ENCODE measurements at regions not wholly inside any gene's neighbourhood (a gene's known extent, or its start where the extent isn't known, plus 50 kb on each side); places are given as distances from the start of the nearest gene placed in this dataset.

DNA sequence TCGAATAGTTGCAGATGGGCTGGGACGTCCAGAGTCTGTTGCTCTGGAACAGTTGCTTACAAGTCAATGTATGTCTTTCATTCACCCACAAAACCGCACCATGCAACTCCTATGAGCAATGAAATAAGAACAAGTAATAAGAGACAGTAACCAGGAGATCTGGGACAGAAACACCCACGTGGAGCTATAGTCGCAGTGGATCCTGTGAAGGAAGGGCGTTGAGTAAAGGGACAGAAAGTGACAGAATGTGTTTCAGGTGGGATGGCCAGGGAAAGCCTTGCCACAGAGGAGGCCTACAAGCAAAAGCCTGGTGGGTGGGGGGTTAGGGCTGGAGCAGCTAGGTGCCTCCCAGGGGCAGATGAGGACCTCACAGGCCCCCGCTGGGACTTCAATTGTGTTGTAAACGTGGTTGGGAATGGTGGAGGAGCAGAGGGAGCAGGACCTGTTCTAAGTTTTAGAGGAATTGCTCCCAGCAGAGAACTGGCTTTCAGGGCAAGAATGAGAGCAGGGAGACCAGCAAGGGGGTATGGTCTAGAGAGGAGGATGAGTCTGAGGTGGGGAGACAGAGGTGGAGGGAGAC lies 86.7 kb upstream of the FZD10 start:
- no peak overlapping the region for H3K4me3 Mint-ChIP-seq
- WGBS (ENCODE audit: insufficient coverage), result 75% methylated on average over 7 of the region's 8 CpGs
- peaks cover 11 to 17% of the 10 kb centered on the region in 2 donors for H3K27me3 Mint-ChIP-seq (ENCODE audit: low read depth in 2 of 2)
- ATAC-seq (no peak), DNase-seq (no peak)
- no peak overlapping the region for H3K27ac Mint-ChIP-seq
- Histone ChIP-seq H3K4me1 (ENCODE audit: control insufficient read depth, insufficient read depth, low read length) (no peaks in the 10 kb centered on the region), H3K9me3 (ENCODE audit: control insufficient read depth, insufficient read depth, low read length) (no peaks in the 10 kb centered on the region), H3K36me3 (ENCODE audit: control insufficient read depth, insufficient read depth, low read length) (no peaks in the 10 kb centered on the region), H3K27ac (ENCODE audit: low read length) (no peak overlapping the region), H3K4me3 (ENCODE audit: low read length) (no peak overlapping the region), H3K27me3 (ENCODE audit: control insufficient read depth, insufficient read depth, low read length) (no peaks in the 10 kb centered on the region)
- H3K9me3 Mint-ChIP-seq, result peaks cover 3 to 5% of the 10 kb centered on the region in 2 donors
- intact Hi-C loops (cut with micrococcal nuclease), result no loop called here
- TF ChIP-seq, protein P1, sequence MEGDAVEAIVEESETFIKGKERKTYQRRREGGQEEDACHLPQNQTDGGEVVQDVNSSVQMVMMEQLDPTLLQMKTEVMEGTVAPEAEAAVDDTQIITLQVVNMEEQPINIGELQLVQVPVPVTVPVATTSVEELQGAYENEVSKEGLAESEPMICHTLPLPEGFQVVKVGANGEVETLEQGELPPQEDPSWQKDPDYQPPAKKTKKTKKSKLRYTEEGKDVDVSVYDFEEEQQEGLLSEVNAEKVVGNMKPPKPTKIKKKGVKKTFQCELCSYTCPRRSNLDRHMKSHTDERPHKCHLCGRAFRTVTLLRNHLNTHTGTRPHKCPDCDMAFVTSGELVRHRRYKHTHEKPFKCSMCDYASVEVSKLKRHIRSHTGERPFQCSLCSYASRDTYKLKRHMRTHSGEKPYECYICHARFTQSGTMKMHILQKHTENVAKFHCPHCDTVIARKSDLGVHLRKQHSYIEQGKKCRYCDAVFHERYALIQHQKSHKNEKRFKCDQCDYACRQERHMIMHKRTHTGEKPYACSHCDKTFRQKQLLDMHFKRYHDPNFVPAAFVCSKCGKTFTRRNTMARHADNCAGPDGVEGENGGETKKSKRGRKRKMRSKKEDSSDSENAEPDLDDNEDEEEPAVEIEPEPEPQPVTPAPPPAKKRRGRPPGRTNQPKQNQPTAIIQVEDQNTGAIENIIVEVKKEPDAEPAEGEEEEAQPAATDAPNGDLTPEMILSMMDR (IDR thresholded peaks at IDR 0.05), result no peak
- no peaks in the 10 kb centered on the region for H3K36me3 Mint-ChIP-seq
- no peaks in the 10 kb centered on the region for H3K4me1 Mint-ChIP-seq

DNA sequence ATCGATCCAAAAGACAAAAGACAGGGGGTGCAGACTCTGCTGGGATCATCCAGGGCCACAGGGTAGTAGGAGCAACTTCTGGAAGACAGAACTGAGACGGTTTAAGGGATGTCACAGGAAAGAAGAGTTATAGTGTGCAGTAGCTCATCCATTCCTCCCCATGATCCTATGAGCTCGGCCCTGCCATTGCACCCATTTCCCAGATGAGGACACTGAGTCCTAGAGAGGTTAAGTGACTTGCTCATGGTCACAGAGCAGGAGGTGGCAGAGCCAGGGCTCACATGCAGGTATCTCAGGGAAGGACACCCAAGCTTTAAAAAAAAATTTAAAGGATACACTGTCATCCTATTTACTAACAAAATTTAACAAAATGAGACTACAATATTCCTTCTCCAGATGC lies 86.1 kb upstream of the FZD10 start:
- Mint-ChIP-seq H3K9me3 (peaks cover 3 to 5% of the 10 kb centered on the region in 2 donors), H3K36me3 (no peaks in the 10 kb centered on the region), H3K27ac (no peak overlapping the region), H3K27me3 (ENCODE audit: low read depth in 2 of 2) (peaks cover 11 to 17% of the 10 kb centered on the region in 2 donors), H3K4me3 (no peak overlapping the region), H3K4me1 (no peaks in the 10 kb centered on the region)
- H3K36me3 ChIP-seq (ENCODE audit: control insufficient read depth, insufficient read depth, low read length), result no peaks in the 10 kb centered on the region
- no peaks in the 10 kb centered on the region for H3K4me1 ChIP-seq (ENCODE audit: control insufficient read depth, insufficient read depth, low read length)
- no peak overlapping the region for H3K27ac ChIP-seq (ENCODE audit: low read length)
- TF ChIP-seq, protein P1 (IDR thresholded peaks at IDR 0.05), result no peak
- no peak overlapping the region for H3K4me3 ChIP-seq (ENCODE audit: low read length)
- no peaks in the 10 kb centered on the region for H3K9me3 ChIP-seq (ENCODE audit: control insufficient read depth, insufficient read depth, low read length)
- intact Hi-C loops (cut with micrococcal nuclease), result no loop called here
- no peak for ATAC-seq
- whole genome bisulfite sequencing (ENCODE audit: insufficient coverage), result 46% methylated on average over 3 of the region's 3 CpGs
- DNase-seq, result no peak
- no peaks in the 10 kb centered on the region for H3K27me3 ChIP-seq (ENCODE audit: control insufficient read depth, insufficient read depth, low read length)

DNA sequence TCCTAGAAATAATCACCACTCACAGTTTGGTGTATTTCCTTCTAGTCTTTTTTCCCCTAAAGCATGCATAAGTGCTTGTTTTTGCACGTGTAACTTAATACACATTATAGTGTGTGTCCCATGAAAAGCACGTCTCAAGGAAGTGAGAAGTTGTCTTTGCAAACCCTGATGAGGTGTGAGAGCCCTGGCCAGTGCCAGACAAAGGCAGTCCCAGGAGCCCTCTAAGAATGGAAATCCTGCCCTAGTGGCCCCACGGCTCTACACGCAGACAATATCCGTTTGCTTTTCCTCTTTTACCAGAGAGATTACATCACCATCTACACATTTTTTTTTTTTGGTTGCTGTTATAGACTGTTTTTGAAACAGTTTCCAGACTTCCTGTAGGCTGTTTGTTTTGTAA lies 85.5 kb upstream of the FZD10 start:
- no peak overlapping the region for H3K27ac ChIP-seq (ENCODE audit: low read length)
- intact Hi-C loops (cut with micrococcal nuclease), result no loop called here
- Mint-ChIP-seq H3K9me3 (peaks cover 3 to 5% of the 10 kb centered on the region in 2 donors), H3K27ac (no peak overlapping the region), H3K4me3 (no peak overlapping the region), H3K4me1 (no peaks in the 10 kb centered on the region), H3K36me3 (no peaks in the 10 kb centered on the region), H3K27me3 (ENCODE audit: low read depth in 2 of 2) (peaks cover 11 to 17% of the 10 kb centered on the region in 2 donors)
- DNase-seq, result peak in 1 of 2 donors; percentile 5
- no peaks in the 10 kb centered on the region for H3K4me1 ChIP-seq (ENCODE audit: control insufficient read depth, insufficient read depth, low read length)
- H3K36me3 ChIP-seq (ENCODE audit: control insufficient read depth, insufficient read depth, low read length), result no peaks in the 10 kb centered on the region
- H3K9me3 ChIP-seq (ENCODE audit: control insufficient read depth, insufficient read depth, low read length), result no peaks in the 10 kb centered on the region
- 14% methylated on average over 5 of the region's 5 CpGs for WGBS (ENCODE audit: insufficient coverage)
- no peaks in the 10 kb centered on the region for H3K27me3 ChIP-seq (ENCODE audit: control insufficient read depth, insufficient read depth, low read length)
- H3K4me3 ChIP-seq (ENCODE audit: low read length), result no peak overlapping the region
- no peak for ATAC-seq
- TF ChIP-seq, protein P1 (IDR thresholded peaks at IDR 0.05), result no peak

DNA sequence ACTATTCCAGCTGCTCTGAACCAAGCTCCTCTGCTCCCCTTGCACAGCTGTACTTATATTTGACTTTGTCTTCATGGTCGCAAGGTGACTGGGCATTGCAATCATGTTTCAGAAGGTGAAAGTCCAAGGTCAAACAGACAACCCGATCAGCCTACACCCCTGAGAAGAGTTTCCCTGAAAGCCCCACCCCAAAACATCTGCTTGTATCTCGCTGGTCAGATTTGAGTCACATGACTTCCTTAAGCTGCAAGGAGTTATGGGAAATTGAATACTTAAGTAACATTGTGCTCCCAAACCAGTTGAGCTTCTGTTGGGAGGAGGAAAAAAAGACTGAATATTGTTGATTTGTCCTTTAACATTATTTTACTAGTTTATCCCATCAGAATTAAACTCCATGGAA lies 83.4 kb upstream of the FZD10 start:
- Mint-ChIP-seq H3K27ac (no peak overlapping the region), H3K9me3 (peaks cover 3 to 5% of the 10 kb centered on the region in 2 donors), H3K4me3 (no peak overlapping the region), H3K36me3 (no peaks in the 10 kb centered on the region), H3K27me3 (ENCODE audit: low read depth in 2 of 2) (peaks cover 14 to 23% of the 10 kb centered on the region in 2 donors), H3K4me1 (no peaks in the 10 kb centered on the region)
- 94% methylated on average over 2 of the region's 3 CpGs for WGBS (ENCODE audit: insufficient coverage)
- H3K27ac ChIP-seq (ENCODE audit: low read length), result no peak overlapping the region
- TF ChIP-seq, protein P1 (IDR thresholded peaks at IDR 0.05), result no peak
- H3K27me3 ChIP-seq (ENCODE audit: control insufficient read depth, insufficient read depth, low read length), result no peaks in the 10 kb centered on the region
- intact Hi-C loops (cut with micrococcal nuclease), result no loop called here
- no peak for ATAC-seq
- H3K36me3 ChIP-seq (ENCODE audit: control insufficient read depth, insufficient read depth, low read length), result no peaks in the 10 kb centered on the region
- DNase-seq, result no peak
- H3K4me3 ChIP-seq (ENCODE audit: low read length), result no peak overlapping the region
- no peaks in the 10 kb centered on the region for H3K4me1 ChIP-seq (ENCODE audit: control insufficient read depth, insufficient read depth, low read length)
- H3K9me3 ChIP-seq (ENCODE audit: control insufficient read depth, insufficient read depth, low read length), result no peaks in the 10 kb centered on the region
